MM.1S (cell line): ENCODE measurements at regions not wholly inside any gene's neighbourhood (a gene's known extent, or its start where the extent isn't known, plus 50 kb on each side); places are given as distances from the start of the nearest gene placed in this dataset.
"Not testable (repeated sequence)": the region's sequence is repeated elsewhere in the genome, so short reads cannot be mapped to it uniquely, and the experiment has no call there.

ENCODE experiments used
- DNase-seq: peaks from one replicate; pipeline ENCODE4 v3.0.0-alpha.2; 2015
- H2AFZ ChIP-seq: fragments of 300-600 bp; sonication (generic); 2 replicates; pipeline ENCODE4 v1.6.0; 2016; ENCODE audit warnings: antibody characterized with exemption, low read length
- H3F3A ChIP-seq: fragments of 300-600 bp; sonication (generic); 2 replicates; pipeline ENCODE4 v1.6.1; 2016; ENCODE audit warnings: mild to moderate bottlenecking, antibody characterized with exemption, low read length, moderate library complexity, mixed read lengths; ENCODE audit not compliant: insufficient read depth
- H3K27ac ChIP-seq: fragments of 300-600 bp; sonication (generic); 2 replicates; pipeline ENCODE4 v1.5.1; 2016; ENCODE audit warnings: mild to moderate bottlenecking, low read length
- H3K27me3 ChIP-seq: fragments of 300-600 bp; sonication (generic); replicated peaks from 2 replicates; pipeline ENCODE4 v1.6.0; 2016; ENCODE audit warnings: low read length; ENCODE audit not compliant: insufficient read depth
- H3K36me3 ChIP-seq: fragments of 300-600 bp; sonication (generic); replicated peaks from 2 replicates; pipeline ENCODE4 v1.6.1; 2016; ENCODE audit warnings: mild to moderate bottlenecking, low read length, mixed read lengths; ENCODE audit not compliant: insufficient read depth
- H3K4me1 ChIP-seq: fragments of 300-600 bp; sonication (generic); 2 replicates; pipeline ENCODE4 v1.6.1; 2016; ENCODE audit warnings: low read length, mixed read lengths
- H3K4me2 ChIP-seq: fragments of 300-600 bp; sonication (generic); 2 replicates; pipeline ENCODE4 v1.6.0; 2016; ENCODE audit warnings: low read depth, low read length
- H3K4me3 ChIP-seq: fragments of 300-600 bp; sonication (generic); 2 replicates; pipeline ENCODE4 v1.5.1; 2016; ENCODE audit warnings: low read length, mixed read lengths
- H3K79me2 ChIP-seq: fragments of 300-600 bp; sonication (generic); 2 replicates; pipeline ENCODE4 v1.6.1; 2016; ENCODE audit warnings: mixed run types, low read length, mixed read lengths
- H3K9ac ChIP-seq: fragments of 300-600 bp; sonication (generic); 2 replicates; pipeline ENCODE4 v1.6.1; 2016; ENCODE audit warnings: low read length, mixed read lengths
- H3K9me2 ChIP-seq: fragments of 300-600 bp; sonication (generic); replicated peaks from 2 replicates; pipeline ENCODE4 v1.6.1; 2016; ENCODE audit warnings: mild to moderate bottlenecking, low read length, mixed read lengths; ENCODE audit not compliant: insufficient read depth
- H3K9me3 ChIP-seq: fragments of 300-600 bp; sonication (generic); replicated peaks from 2 replicates; pipeline ENCODE4 v1.6.1; 2016; ENCODE audit warnings: mild to moderate bottlenecking, low read length, mixed read lengths; ENCODE audit not compliant: insufficient read depth
- H4K20me1 ChIP-seq: fragments of 300-600 bp; sonication (generic); 2 replicates; pipeline ENCODE4 v1.6.1; 2016; ENCODE audit warnings: mild to moderate bottlenecking, low read length, moderate library complexity, mixed read lengths; ENCODE audit not compliant: insufficient read depth
- EZH2 ChIP-seq: fragments of 300-600 bp; sonication (generic); optimal IDR thresholded peaks from 2 replicates; pipeline ENCODE3; 2017; ENCODE audit warnings: low read depth, mild to moderate bottlenecking, antibody characterized with exemption, low read length, mixed read lengths
- EZH2phosphoT487 ChIP-seq: fragments of 300-600 bp; sonication (generic); IDR thresholded peaks from 2 replicates; pipeline ENCODE4 v1.6.1; 2018; ENCODE audit warnings: antibody characterized with exemption, low read length
- TF ChIP-seq, protein P1 (sequence below): fragments of 300-600 bp; sonication (generic); IDR thresholded peaks from 2 replicates; pipeline ENCODE4 v1.5.1; 2016; ENCODE audit warnings: antibody characterized with exemption, low read length, mixed read lengths

DNA sequence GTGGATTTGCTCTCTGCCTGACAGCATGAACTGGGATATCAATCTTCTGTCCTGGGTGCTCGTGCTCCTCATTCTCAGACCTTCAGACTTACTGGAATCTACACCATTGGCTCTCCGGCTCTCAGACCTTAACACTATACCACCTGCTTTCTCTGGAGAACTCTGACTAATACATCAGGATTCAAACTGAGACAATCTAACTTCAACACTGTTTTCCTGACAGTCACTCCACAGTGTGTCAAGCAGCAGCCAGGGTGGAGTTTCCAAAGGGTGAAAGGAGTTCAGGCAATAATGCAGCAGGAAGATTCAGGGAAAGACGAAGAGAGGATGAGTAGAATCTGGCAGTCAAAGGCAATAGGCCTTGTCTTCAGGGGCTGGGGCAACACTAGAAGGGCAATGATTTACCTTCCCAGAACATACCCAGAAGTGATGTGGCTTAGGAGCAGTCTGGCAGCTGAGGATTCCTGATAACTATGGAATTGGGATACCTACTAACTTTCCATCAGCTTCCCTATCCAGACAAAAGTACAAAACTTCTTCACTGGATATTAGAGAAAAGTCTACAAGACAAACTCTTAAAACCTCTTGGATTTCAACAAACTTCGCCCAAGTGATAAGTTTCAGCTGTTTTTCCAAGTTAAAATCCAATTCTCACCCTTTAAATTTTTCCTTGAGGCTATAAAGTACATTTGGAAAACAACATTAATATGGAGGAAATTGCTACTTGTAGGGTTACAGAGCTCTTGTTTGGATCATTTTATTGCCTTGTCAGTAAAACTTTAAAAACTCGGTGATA lies 58.4 kb upstream of the SLIT2 start:
- H3F3A ChIP-seq: no peaks in the 10 kb centered on the region
- H3K27me3 ChIP-seq: no peaks in the 10 kb centered on the region
- H3K9me3 ChIP-seq: no peaks in the 10 kb centered on the region
- TF ChIP-seq EZH2phosphoT487: no peak
- TF ChIP-seq EZH2: no peak
- TF ChIP-seq, protein P1, sequence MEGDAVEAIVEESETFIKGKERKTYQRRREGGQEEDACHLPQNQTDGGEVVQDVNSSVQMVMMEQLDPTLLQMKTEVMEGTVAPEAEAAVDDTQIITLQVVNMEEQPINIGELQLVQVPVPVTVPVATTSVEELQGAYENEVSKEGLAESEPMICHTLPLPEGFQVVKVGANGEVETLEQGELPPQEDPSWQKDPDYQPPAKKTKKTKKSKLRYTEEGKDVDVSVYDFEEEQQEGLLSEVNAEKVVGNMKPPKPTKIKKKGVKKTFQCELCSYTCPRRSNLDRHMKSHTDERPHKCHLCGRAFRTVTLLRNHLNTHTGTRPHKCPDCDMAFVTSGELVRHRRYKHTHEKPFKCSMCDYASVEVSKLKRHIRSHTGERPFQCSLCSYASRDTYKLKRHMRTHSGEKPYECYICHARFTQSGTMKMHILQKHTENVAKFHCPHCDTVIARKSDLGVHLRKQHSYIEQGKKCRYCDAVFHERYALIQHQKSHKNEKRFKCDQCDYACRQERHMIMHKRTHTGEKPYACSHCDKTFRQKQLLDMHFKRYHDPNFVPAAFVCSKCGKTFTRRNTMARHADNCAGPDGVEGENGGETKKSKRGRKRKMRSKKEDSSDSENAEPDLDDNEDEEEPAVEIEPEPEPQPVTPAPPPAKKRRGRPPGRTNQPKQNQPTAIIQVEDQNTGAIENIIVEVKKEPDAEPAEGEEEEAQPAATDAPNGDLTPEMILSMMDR: no peak
- no peak overlapping the region for H3K27ac ChIP-seq
- H3K36me3 ChIP-seq: no peaks in the 10 kb centered on the region
- H3K4me1 ChIP-seq: no peaks in the 10 kb centered on the region
- H3K4me2 ChIP-seq: no peak overlapping the region
- no peaks in the 10 kb centered on the region for H3K79me2 ChIP-seq
- H3K4me3 ChIP-seq: no peak overlapping the region
- peak; percentile 1 for DNase-seq
- no peak overlapping the region for H3K9ac ChIP-seq
- no peaks in the 10 kb centered on the region for H3K9me2 ChIP-seq
- no peak overlapping the region for H2AFZ ChIP-seq
- H4K20me1 ChIP-seq: no peaks in the 10 kb centered on the region

DNA sequence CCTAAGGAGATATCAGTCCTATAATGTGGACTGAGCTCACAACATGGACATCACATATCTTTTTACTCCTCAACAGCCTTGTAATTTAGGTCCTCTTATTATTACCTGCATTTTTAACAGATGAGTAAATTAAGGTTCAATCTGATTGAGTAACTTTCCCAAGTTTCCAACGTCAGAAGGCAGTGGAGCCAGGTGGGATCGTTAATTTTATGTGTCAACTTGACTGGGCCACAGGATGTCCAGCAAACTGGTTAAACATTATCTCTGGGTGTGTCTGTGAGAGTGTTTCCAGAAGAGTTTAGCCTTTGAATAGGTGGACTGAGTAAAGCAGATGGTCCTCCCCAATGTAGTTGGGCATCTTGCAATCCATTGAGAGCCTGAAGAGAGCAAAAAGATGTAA lies 59.0 kb upstream of the SLIT2 start:
- no peaks in the 10 kb centered on the region for H4K20me1 ChIP-seq
- no peaks in the 10 kb centered on the region for H3K9me2 ChIP-seq
- no peaks in the 10 kb centered on the region for H3K36me3 ChIP-seq
- no peak overlapping the region for H3K4me2 ChIP-seq
- no peak overlapping the region for H2AFZ ChIP-seq
- no peak overlapping the region for H3K27ac ChIP-seq
- H3K4me1 ChIP-seq: no peaks in the 10 kb centered on the region
- H3K79me2 ChIP-seq: no peaks in the 10 kb centered on the region
- H3K27me3 ChIP-seq: no peaks in the 10 kb centered on the region
- H3K9me3 ChIP-seq: no peaks in the 10 kb centered on the region
- DNase-seq: peak; percentile 4
- H3K4me3 ChIP-seq: no peak overlapping the region
- TF ChIP-seq EZH2phosphoT487: no peak
- no peak for TF ChIP-seq EZH2
- TF ChIP-seq, protein P1: no peak
- no peaks in the 10 kb centered on the region for H3F3A ChIP-seq
- no peak overlapping the region for H3K9ac ChIP-seq

DNA sequence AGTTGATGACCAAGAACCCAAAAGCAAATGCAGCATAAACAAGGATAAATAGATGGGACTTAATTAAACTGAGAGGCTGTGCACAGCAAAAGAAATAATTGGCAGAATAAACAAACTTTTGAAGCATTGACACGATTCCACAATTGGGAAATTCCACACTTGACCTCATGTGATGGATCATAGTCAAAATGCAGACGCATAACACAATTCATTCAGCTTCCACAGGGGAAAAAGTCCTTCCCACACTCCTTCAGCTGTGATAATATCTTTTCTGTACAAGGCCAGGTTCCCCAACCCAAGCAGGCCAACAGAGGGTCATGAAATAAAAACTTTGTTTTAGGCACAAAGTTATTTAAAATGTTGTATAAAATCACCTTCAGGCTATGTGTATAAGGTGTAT lies 66.6 kb upstream of the SLIT2 start:
- Histone ChIP-seq H3K9me3 (no peaks in the 10 kb centered on the region), H3K4me3 (no peak overlapping the region), H4K20me1 (no peaks in the 10 kb centered on the region), H3K4me2 (no peak overlapping the region), H3K4me1 (no peaks in the 10 kb centered on the region), H3K79me2 (no peaks in the 10 kb centered on the region), H3K27me3 (no peaks in the 10 kb centered on the region), H3K36me3 (no peaks in the 10 kb centered on the region), H3K9ac (no peak overlapping the region), H3F3A (no peaks in the 10 kb centered on the region), H2AFZ (no peak overlapping the region), H3K27ac (no peak overlapping the region), H3K9me2 (no peaks in the 10 kb centered on the region)
- no peak for DNase-seq
- no peak for TF ChIP-seq EZH2phosphoT487
- TF ChIP-seq, protein P1: no peak

DNA sequence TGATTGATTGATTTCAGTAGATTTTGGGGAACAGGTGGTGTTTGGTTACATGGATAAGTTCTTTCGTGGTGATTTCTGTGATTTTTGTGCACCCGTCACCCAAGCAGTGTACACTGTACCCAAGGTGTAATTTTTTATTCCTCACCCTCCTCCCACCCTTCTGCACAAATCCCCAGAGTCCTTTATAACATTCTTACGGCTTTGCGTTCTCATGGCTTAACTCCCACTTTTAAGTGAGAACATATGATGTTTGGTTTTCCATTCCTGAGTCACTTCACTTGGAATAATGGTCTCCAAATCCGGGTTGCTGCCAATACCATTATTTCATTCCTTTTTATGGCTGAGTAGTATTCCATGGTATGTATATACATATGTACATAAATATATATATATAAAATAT lies 68.6 kb upstream of the SLIT2 start:
- not testable (repeated sequence) for H3K4me2 ChIP-seq, H3K27ac ChIP-seq, H3K36me3 ChIP-seq, H4K20me1 ChIP-seq, H3K4me3 ChIP-seq, H2AFZ ChIP-seq, H3K9ac ChIP-seq, H3K27me3 ChIP-seq, H3K9me2 ChIP-seq, H3K9me3 ChIP-seq, DNase-seq, H3F3A ChIP-seq, H3K4me1 ChIP-seq, H3K79me2 ChIP-seq
